ENCODE measurements at regions not wholly inside any gene's neighbourhood (a gene's known extent, or its start where the extent isn't known, plus 50 kb on each side); places are given as distances from the start of the nearest gene placed in this dataset.
A peak's percentile ranks its signal among the peaks of the same experiment; 100 is the strongest.
"Not testable (repeated sequence)": the region's sequence is repeated elsewhere in the genome, so short reads cannot be mapped to it uniquely, and the experiment has no call there.

DNA sequence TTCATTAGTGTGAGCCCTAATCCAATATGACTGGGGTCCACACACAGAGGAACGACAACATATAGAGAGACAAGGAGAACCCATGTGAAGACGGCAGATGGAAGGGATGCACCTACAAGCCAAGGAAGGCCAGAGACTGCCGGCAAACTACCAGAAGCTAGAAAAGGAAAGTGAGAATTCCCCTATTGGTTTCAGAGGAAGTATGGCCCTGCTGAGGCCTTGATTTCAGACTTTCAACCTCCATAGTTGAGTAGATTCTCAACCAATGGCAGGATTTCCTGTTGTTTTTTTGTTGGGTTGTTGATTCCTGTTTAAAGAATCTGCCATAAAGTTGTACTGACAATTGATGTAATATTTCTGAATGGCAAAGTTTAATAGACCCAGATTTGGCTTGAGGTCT, 241.5 kb downstream of the SATB2 start:
- no peak for DNase-seq

DNA sequence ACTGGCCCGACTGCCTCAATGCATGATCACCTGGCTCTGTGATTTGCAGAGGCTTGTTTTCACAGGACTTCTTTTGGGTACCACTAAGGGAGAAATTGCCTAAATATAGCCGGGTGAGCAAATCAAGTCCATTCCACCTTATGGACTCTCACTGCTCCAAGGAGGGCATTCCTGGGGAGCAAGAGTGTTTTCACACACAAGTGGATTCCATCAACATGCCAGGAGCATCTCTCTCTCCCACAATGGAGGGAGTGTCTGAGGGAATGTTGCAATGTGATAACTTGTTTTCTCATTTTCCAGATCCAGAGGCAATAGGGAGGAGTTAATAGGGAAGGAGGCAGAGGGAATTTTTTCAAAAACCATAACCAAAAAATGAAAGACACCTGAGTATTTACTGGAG, 250.7 kb downstream of the SATB2 start:
- DNase-seq = no peak

DNA sequence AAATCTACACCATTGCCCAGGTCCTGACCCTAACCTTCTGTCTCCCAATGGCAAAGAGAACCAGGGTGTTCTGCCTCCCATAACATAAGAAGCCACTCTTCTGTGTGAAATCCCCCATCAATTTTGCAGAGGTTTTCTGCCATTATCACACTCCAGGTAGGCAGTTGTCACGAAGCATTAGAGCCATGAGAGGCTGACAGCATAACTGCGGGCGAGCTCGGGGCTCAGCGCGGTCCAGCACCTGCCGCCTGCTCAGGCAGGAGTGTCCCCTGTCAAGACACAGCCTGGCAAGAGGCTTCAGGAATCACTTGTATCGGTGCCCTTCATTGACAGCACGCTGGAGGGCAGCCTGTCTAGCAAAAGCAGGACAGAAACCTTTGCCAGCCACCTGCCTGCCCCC, 251.2 kb downstream of the SATB2 start:
- DNase-seq = peak; percentile 21

- DNase-seq = no peak
These were observed 254.8 kb downstream of the SATB2 start for GRCh38 chr2:199202964-199203363.

GRCh38 chr2:199201539-199201938, 256.2 kb downstream of the SATB2 start:
- DNase-seq = no peak

GRCh38 chr2:199199797-199200196, 257.9 kb downstream of the SATB2 start:
- DNase-seq = no peak

DNA sequence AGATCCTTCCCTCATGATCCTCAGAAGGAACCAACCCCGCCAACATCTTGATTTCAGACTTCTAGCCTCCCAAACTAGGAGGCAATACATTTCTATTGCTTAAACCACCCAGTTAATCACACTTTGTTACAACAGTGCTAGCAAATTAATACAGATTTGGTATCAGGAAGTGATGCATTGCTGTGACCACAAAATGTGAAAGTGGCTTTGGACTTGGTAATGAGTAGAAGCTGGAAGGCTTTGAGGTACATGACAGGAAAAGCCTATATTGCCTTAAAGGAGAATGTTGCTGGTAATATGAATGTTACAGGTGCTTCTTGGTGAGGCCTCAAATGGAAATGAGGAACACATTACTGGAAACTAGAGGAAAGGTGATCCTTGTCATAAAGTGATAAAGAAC, 260.3 kb downstream of the SATB2 start:
- no peak for DNase-seq

GRCh38 chr2:199196686-199197085, 261.1 kb downstream of the SATB2 start:
- DNase-seq = no peak

GRCh38 chr2:199195927-199196502, 261.7 kb downstream of the SATB2 start:
- no peak for DNase-seq

DNA sequence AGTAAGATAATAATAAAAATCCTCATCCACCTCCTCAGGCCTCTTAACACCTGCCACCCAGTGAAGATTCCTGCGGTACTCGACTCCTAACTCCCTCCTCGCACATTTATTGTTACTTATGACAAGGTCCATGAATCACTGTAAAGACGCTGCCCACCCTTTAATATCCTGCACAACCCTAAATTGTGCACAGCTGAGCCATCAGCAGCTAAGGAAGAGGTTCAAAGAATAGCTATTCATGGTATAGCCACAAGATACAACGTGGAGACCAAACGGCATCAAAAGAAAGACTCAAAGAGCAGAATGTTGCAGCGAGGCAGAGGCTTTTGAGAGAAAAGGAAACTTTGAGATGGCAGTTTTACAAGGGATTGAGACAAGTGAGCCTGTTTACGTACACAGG, 266.3 kb downstream of the SATB2 start:
- DNase-seq = no peak

DNA sequence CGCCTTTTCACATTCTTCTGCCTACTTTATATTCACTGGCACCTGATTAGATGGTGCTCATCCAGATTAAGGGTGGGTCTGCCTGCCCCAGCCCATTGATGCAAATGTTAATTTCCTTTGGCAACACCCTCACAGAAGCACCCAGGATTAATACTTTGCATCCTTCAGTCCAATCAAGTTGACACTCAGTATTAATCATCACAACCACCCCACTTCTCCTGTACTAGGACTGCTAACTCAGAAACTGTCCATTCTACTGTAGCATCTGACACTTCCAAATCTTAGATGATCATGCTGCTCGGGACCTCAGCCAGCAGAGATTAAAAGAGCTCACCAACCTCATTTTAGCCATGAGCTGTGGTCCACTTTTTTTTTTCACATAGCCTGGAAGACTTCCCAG, 268.5 kb downstream of the SATB2 start:
- no peak for DNase-seq

- DNase-seq = no peak
These were observed 271.4 kb downstream of the SATB2 start for GRCh38 chr2:199186301-199186751.

DNA sequence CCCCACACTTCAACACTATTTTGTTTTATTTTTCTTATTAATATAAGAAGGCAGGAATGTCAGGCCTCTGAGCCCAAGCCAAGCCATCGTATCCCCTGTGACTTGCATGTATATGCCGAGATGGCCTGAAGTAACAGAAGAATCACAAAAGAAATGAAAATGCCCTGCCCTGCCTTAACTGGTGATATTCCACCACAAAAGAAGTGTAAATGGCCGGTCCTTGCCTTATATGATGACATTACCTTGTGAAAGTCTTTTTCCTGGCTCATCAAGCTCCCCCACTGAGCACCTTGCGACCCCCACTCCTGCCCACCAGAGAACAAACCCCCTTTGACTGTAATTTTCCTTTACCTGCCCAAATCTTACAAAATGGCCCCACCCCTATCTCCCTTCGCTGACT, 272.6 kb downstream of the SATB2 start:
- DNase-seq = not testable (repeated sequence)

GRCh38 chr2:199163613-199164458, 293.9 kb downstream of the SATB2 start:
- no peak for DNase-seq

DNA sequence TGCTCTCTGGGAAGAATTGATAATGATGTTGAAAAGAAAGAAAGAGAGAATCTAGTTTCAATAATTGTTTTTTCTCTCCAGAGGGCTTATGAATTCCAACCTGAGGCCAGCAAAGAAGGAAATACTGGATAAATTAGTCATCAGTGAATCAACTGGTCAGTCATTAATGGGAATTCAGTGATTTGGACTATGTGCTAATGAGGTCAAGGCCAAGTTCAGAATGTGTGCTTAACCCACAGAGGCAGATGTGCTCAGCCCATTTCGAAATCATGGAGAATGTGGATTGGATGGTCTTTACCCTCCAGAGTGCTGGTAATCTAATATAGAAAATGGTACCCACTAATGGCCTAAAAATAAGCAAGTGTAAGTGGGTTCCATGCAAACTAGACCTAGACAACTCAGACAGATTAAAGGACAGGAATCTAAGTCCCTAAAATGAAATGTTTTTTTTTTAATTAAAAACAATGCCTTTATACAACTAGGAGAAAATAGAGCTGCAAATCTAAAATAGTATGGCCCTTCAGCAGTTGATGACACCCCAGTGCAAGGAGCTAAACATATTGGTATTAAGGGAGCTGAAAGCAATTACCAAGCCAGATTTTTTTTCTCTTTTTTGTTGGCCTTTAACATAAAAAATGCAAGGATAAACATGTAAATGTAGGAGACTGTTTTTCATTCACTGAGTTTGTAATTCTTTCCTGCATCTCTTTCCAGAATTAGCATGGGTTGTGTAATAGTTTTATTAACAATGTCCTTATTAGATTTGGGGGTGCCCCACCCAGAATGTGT, 296.9 kb downstream of the SATB2 start:
- no peak for DNase-seq

- no peak for DNase-seq
These were observed 297.7 kb downstream of the SATB2 start for GRCh38 chr2:199160081-199160480.

GRCh38 chr2:199148076-199148845, 309.5 kb downstream of the SATB2 start:
- DNase-seq = no peak

GRCh38 chr2:199147216-199147615, 310.5 kb downstream of the SATB2 start:
- DNase-seq = no peak

DNA sequence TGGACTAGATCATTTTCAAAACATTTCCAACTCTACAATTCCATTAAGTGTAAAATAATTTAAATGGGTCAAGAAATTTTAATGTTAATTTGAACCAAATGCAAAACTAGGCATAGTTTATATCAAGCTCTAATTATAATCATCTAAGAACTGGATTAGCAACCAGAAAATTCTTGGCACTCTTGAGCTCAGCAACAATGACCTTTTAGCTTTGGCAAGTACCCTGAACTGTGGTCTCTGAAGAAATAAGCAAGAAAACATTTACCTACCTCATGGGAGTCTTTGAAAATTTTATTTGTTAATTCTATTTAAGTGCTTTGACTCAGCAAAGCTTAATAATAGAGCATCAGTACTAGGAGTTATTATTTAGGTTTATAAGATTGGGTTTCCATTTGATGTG, 313.2 kb downstream of the SATB2 start:
- DNase-seq = no peak

DNA sequence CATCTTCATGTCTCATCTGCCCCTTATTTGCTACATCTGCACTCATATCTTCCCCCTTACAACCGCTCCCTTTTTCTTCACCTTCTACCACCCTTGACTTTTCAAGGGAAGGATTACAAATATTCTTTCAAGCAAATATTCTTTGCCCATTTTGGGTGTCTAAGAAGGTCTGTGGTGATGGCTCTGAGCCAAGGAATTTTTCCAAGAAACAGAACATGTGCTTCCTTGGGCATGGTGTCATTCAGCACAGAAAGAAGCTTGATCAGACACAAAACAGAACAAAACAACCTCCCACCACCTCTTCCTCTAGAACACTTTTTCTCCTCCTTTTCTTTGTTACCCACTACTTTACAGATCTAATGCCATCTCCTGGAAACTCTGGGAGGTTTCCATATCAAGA, 313.7 kb downstream of the SATB2 start:
- DNase-seq = no peak

- no peak for DNase-seq
These were observed 321.1 kb downstream of the SATB2 start for GRCh38 chr2:199136681-199137080.

DNA sequence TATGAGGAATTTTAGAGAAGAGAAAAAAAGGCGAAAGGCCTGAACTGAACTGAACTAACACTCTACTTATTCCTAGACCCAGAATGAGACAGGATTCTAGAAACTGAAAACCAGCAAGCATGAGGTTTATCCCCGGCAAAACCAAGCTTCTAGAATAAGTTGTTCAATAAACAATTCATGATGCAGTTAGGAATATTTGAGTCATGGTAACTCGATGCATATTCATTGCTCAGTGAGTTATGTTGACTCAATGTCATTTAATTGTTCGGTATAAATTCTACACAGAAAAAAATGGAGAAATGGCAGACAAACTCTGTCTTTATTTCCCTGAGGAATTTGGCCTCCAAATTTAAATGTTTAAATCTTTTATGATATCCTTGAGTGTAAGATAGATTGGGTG, 321.5 kb downstream of the SATB2 start:
- no peak for DNase-seq

GRCh38 chr2:199131876-199132275, 325.9 kb downstream of the SATB2 start:
- DNase-seq = no peak
